ENCODE measurements at regions not wholly inside any gene's neighbourhood (a gene's known extent, or its start where the extent isn't known, plus 50 kb on each side); places are given as distances from the start of the nearest gene placed in this dataset.

DNA sequence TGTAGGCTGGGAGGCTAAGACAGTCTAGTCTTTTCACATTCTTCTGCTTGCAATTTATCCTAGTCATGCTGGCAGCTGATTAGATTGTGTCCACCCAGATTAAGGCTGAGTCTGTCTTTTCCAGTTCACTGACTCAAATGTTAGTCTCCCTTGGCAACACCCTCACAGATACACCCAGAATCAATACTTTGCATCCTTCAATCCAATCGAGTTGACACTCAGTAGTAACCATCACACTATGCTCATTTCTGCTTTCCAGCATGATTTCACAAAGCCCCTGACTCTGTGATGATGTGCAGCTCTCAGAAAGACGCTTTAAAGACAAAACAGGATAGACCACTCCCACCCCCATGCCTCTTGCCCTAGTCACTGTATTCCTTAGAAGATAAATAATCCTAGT, 693.0 kb downstream of the HTR1B start:
- no peaks in the 10 kb centered on the region for H3K36me3 ChIP-seq (ENCODE audit: control insufficient read depth, insufficient read depth, low read length)
- intact Hi-C loops (cut with micrococcal nuclease; ENCODE audit: unreplicated experiment): no loop called here

DNA sequence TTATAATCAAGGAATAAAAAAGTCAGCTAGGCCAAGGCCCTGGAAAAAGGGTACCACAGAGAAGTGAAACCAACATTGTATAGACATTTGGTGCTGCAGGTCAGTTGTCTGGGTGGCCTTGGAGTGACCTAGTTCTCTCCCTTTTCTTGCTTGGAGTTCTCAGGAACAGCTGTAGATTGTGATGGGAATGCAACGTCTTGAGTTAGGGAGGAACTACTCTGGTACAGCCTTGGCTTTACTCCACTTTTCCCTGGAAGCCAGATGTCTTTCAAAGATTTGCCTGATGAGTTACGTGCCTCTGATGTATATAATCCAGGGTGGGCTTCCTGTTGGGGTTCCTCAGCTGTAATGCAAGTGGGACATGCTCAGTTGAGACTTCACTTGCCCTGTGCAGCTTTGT, 694.7 kb downstream of the HTR1B start:
- no peak overlapping the region for H3K4me3 ChIP-seq (ENCODE audit: low read depth, low read length)
- no TSS peak for BruUV-seq (replicated peaks)
- H3K36me3 ChIP-seq (ENCODE audit: control insufficient read depth, insufficient read depth, low read length): no peaks in the 10 kb centered on the region
- H3K4me1 ChIP-seq: no peaks in the 10 kb centered on the region
- Mint-ChIP-seq H3K27me3 (ENCODE audit: insufficient read depth, unreplicated experiment) (no peaks in the 10 kb centered on the region), H3K36me3 (ENCODE audit: insufficient read depth, unreplicated experiment) (no peaks in the 10 kb centered on the region), H3K27ac (ENCODE audit: unreplicated experiment) (no peak overlapping the region), H3K9me3 (ENCODE audit: unreplicated experiment) (no peaks in the 10 kb centered on the region), H3K4me3 (ENCODE audit: unreplicated experiment) (no peak overlapping the region), H3K4me1 (ENCODE audit: low read depth, unreplicated experiment) (no peaks in the 10 kb centered on the region)
- TF ChIP-seq, protein P1, sequence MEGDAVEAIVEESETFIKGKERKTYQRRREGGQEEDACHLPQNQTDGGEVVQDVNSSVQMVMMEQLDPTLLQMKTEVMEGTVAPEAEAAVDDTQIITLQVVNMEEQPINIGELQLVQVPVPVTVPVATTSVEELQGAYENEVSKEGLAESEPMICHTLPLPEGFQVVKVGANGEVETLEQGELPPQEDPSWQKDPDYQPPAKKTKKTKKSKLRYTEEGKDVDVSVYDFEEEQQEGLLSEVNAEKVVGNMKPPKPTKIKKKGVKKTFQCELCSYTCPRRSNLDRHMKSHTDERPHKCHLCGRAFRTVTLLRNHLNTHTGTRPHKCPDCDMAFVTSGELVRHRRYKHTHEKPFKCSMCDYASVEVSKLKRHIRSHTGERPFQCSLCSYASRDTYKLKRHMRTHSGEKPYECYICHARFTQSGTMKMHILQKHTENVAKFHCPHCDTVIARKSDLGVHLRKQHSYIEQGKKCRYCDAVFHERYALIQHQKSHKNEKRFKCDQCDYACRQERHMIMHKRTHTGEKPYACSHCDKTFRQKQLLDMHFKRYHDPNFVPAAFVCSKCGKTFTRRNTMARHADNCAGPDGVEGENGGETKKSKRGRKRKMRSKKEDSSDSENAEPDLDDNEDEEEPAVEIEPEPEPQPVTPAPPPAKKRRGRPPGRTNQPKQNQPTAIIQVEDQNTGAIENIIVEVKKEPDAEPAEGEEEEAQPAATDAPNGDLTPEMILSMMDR (IDR thresholded peaks at IDR 0.05; ENCODE audit: insufficient read depth in 1 of 2, low read depth in 1 of 2, low read length in 1 of 2, severe bottlenecking in 1 of 2, unreplicated experiment in 1 of 2): no peak
- DNase-seq: no peak
- intact Hi-C loops (cut with micrococcal nuclease; ENCODE audit: unreplicated experiment): no loop called here
- ChIA-PET CTCF (no interaction called here), POLR2A (no interaction called here)
- no peaks in the 10 kb centered on the region for H3K27me3 ChIP-seq (replicated peaks; ENCODE audit: control insufficient read depth, insufficient read depth, low read length)
- no peaks in the 10 kb centered on the region for H3K9me3 ChIP-seq

More for the DNA sequence above, 693.0 kb downstream of the HTR1B start:
- no peak overlapping the region for H3K27ac Mint-ChIP-seq (ENCODE audit: unreplicated experiment)
- no TSS peak for BruUV-seq (replicated peaks)
- H3K4me3 Mint-ChIP-seq (ENCODE audit: unreplicated experiment): no peak overlapping the region
- no peaks in the 10 kb centered on the region for H3K4me1 ChIP-seq
- no peaks in the 10 kb centered on the region for H3K9me3 Mint-ChIP-seq (ENCODE audit: unreplicated experiment)
- H3K4me1 Mint-ChIP-seq (ENCODE audit: low read depth, unreplicated experiment): no peaks in the 10 kb centered on the region
- TF ChIP-seq, protein P1 (IDR thresholded peaks at IDR 0.05; ENCODE audit: insufficient read depth in 1 of 2, low read depth in 1 of 2, low read length in 1 of 2, severe bottlenecking in 1 of 2, unreplicated experiment in 1 of 2): no peak
- H3K36me3 Mint-ChIP-seq (ENCODE audit: insufficient read depth, unreplicated experiment): no peaks in the 10 kb centered on the region
- no peak overlapping the region for H3K4me3 ChIP-seq (ENCODE audit: low read depth, low read length)
- DNase-seq: no peak
- no peaks in the 10 kb centered on the region for H3K27me3 ChIP-seq (replicated peaks; ENCODE audit: control insufficient read depth, insufficient read depth, low read length)
- CTCF ChIA-PET: no interaction called here
- H3K27me3 Mint-ChIP-seq (ENCODE audit: insufficient read depth, unreplicated experiment): no peaks in the 10 kb centered on the region
- no peaks in the 10 kb centered on the region for H3K9me3 ChIP-seq
- POLR2A ChIA-PET: no interaction called here

DNA sequence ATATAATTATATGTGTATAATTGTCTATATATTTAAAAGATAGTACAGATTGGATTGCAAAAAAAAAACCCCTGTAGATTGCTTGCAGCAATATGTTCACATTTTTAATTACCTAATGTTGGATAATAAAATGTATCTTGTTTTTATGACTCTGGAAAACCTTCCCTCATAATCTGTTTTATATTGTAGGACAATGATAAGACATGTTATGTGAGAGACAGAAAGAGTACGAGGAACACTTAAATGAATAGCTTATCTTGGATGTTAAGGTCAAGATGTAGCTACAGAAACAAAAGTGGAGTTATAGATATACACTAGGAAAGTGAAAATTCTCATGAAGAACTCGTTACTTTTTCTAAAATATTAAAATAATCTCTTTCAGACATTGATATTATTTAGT, 691.6 kb upstream of the IMPG1 start:
- Mint-ChIP-seq H3K36me3 (ENCODE audit: insufficient read depth, unreplicated experiment) (no peaks in the 10 kb centered on the region), H3K4me3 (ENCODE audit: unreplicated experiment) (no peak overlapping the region), H3K27ac (ENCODE audit: unreplicated experiment) (no peak overlapping the region), H3K4me1 (ENCODE audit: low read depth, unreplicated experiment) (no peaks in the 10 kb centered on the region), H3K27me3 (ENCODE audit: insufficient read depth, unreplicated experiment) (no peaks in the 10 kb centered on the region), H3K9me3 (ENCODE audit: unreplicated experiment) (no peaks in the 10 kb centered on the region)
- Histone ChIP-seq H3K9me3 (no peaks in the 10 kb centered on the region), H3K4me1 (no peaks in the 10 kb centered on the region), H3K4me3 (ENCODE audit: low read depth, low read length) (no peak overlapping the region), H3K27me3 (replicated peaks; ENCODE audit: control insufficient read depth, insufficient read depth, low read length) (no peaks in the 10 kb centered on the region), H3K36me3 (ENCODE audit: control insufficient read depth, insufficient read depth, low read length) (no peaks in the 10 kb centered on the region)
- ChIA-PET POLR2A (no interaction called here), CTCF (no interaction called here)
- intact Hi-C loops (cut with micrococcal nuclease; ENCODE audit: unreplicated experiment): no loop called here
- DNase-seq: no peak
- BruUV-seq (replicated peaks): no TSS peak
- TF ChIP-seq, protein P1 (IDR thresholded peaks at IDR 0.05; ENCODE audit: insufficient read depth in 1 of 2, low read depth in 1 of 2, low read length in 1 of 2, severe bottlenecking in 1 of 2, unreplicated experiment in 1 of 2): no peak
